GM12891 (cell line): ENCODE measurements at regions not wholly inside any gene's neighbourhood (a gene's known extent, or its start where the extent isn't known, plus 50 kb on each side); places are given as distances from the start of the nearest gene placed in this dataset.

Experiments
- DNase-seq: peaks from one replicate; pipeline ENCODE4 v3.0.0; 2011; ENCODE audit warnings: low spot score; ENCODE audit not compliant: insufficient read length
- FAIRE-seq: peaks from 2 replicates; lab custom pipeline; 2011; peaks lifted over from hg19 to GRCh38; lab: Jason Lieb, UNC
- PAX5 ChIP-seq: IDR thresholded peaks from 2 replicates; pipeline ENCODE4 v1.6.1; 2011; ENCODE audit warnings: low read length, moderate library complexity, mild to moderate bottlenecking; ENCODE audit not compliant: insufficient read depth, severe bottlenecking
- POLR2A ChIP-seq: IDR thresholded peaks from 2 replicates; pipeline ENCODE4 v1.6.1; 2011; ENCODE audit warnings: low read depth, low read length, control low read depth
- POLR2AphosphoS5 ChIP-seq: IDR thresholded peaks from 2 replicates; pipeline ENCODE4 v1.6.1; 2011; ENCODE audit warnings: low read depth, low read length, control low read depth
- POU2F2 ChIP-seq: IDR thresholded peaks from 2 replicates; pipeline ENCODE4 v1.6.1; 2011; ENCODE audit warnings: low read depth, mild to moderate bottlenecking, control low read depth, low read length, moderate library complexity
- SPI1 ChIP-seq: IDR thresholded peaks from 2 replicates; pipeline ENCODE4 v1.6.1; 2011; ENCODE audit warnings: low read depth, low read length, control low read depth
- TAF1 ChIP-seq: IDR thresholded peaks from 2 replicates; pipeline ENCODE4 v1.6.1; 2011; ENCODE audit warnings: low read depth, low read length, control low read depth

DNA sequence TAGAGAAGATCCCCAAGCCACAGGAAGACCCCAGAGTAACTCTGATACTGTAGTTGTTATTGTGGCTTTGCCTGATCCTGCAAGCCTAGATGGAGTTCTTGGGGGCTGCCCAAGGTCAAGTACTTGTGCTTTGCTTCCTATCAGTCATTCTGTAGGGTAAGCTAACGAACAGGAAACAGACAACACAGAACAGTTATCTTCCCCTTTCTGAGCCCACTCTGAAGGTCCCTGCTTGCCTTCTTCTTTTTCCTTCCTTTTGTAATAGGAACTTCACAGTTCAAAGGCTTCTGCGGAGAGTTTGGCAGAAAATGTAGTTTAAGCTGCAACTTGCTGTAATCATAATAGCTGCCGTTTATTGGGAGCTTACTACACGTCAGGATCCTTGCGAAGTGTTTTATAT is 494.1 kb upstream of the ERCC4 start:
- no peak for FAIRE-seq
- no peak for DNase-seq
- TF ChIP-seq SPI1 (no peak), POLR2A (no peak), PAX5 (no peak), TAF1 (no peak), POU2F2 (no peak), POLR2AphosphoS5 (no peak)

DNA sequence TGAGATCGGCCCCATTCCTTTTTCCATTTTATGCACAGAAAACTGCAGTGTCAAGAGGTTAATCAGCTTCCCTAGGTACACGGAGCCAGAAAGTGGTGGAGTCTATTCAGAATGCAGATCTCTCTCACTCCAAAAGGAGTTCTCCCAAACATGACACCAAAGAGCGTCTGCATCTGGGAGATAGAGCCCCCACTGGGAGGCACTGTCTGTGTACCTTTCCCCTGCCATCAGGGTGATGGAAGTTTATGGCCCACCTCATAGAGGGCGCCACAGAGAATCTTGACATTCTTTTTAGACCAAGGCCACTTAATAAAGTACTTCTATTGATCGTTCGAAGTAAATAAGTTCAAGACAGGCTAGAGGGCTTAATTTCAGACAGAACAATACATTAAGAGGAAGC is 493.7 kb upstream of the ERCC4 start:
- no peak for DNase-seq
- no peak for TF ChIP-seq POU2F2
- TF ChIP-seq SPI1 = no peak
- no peak for TF ChIP-seq TAF1
- TF ChIP-seq POLR2AphosphoS5 = no peak
- no peak for TF ChIP-seq PAX5
- TF ChIP-seq POLR2A = no peak
- no peak for FAIRE-seq

DNA sequence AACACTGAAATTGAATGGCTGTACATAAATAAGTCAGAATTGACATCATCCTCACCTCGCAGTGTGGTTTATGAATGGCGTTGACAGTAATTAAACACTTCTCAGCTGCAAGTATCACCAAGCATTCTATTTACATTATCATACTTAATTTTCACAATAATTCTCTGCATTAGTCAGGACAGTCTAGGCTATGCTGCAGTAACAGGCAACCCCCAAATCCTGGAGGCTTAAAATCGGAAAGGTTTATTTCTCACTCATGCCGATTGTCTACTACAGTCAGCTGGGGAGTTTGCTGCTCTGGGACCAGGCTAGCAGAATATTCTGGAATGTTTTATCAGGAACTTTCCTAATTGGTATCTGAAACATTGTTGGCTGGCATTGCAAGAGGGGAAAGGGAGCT is 493.2 kb upstream of the ERCC4 start:
- FAIRE-seq (no peak), DNase-seq (no peak)
- TF ChIP-seq POU2F2 (no peak), TAF1 (no peak), PAX5 (no peak), SPI1 (no peak)

DNA sequence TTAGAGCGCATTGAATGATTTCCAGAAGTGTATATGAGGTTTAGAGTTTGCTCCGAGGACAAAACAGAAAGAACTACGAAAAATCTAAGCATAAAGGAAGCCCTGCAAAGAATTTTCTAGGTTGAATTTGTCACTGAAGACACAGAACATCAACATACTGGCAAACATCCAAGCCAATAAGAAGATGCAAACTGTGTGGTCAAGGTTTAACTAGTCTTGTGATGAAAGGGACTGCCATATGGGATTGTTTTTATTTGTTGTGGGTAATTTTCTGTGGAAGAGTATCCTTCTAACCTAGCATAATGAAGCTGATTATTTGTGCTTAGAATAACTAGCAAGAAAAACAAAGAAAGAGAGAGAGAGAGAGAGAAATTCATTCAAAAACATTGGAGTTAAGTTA is 492.0 kb upstream of the ERCC4 start:
- DNase-seq = no peak
- no peak for TF ChIP-seq PAX5
- TF ChIP-seq POLR2A = no peak
- no peak for TF ChIP-seq POLR2AphosphoS5
- no peak for TF ChIP-seq TAF1
- no peak for TF ChIP-seq POU2F2
- no peak for TF ChIP-seq SPI1
- FAIRE-seq = no peak

DNA sequence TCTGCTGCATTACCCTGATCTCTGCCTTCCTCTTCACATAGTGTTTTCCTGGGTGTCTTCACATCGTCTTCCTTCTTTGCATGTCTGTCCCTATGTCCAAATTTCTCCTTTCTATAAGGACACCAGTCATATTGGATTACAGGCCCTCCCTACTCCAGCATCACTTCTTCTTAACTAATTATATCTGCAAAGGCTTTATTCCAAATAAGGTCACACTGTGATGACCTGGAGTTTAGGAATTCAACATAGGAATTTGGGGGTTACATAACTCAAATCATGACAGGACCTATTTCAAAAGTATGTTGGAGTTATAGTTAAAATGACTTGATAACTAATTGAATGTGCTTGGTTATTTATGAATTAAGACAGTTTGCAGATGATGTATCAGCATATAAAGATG is 490.5 kb upstream of the ERCC4 start:
- FAIRE-seq = peak; percentile 16
- no peak for DNase-seq
- no peak for TF ChIP-seq PAX5
- TF ChIP-seq TAF1 = no peak
- no peak for TF ChIP-seq POLR2A
- TF ChIP-seq POU2F2 = no peak
- TF ChIP-seq POLR2AphosphoS5 = no peak
- no peak for TF ChIP-seq SPI1

DNA sequence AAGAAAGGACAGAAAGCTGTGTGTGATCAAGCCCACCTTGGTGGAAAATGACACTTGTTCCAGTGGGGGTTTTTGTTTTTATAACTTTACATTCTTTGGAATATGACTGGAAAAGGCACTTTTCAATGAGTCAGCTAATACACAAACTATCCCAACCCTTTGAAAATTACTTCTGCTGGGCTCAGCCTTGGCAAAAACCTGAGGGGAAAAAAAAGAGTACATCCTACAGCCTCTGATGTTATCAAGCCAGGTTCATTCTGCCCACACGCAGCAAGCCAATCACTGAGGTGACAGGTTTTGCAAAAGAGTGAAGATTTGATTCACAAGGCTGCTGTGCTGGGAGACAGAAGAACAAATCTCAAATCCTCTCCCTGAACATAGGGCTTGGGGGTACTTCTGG is 484.5 kb upstream of the ERCC4 start:
- DNase-seq (no peak), FAIRE-seq (no peak)
- TF ChIP-seq POU2F2 = no peak
- no peak for TF ChIP-seq PAX5
- no peak for TF ChIP-seq POLR2A
- no peak for TF ChIP-seq TAF1
- TF ChIP-seq POLR2AphosphoS5 = no peak
- TF ChIP-seq SPI1 = no peak

DNA sequence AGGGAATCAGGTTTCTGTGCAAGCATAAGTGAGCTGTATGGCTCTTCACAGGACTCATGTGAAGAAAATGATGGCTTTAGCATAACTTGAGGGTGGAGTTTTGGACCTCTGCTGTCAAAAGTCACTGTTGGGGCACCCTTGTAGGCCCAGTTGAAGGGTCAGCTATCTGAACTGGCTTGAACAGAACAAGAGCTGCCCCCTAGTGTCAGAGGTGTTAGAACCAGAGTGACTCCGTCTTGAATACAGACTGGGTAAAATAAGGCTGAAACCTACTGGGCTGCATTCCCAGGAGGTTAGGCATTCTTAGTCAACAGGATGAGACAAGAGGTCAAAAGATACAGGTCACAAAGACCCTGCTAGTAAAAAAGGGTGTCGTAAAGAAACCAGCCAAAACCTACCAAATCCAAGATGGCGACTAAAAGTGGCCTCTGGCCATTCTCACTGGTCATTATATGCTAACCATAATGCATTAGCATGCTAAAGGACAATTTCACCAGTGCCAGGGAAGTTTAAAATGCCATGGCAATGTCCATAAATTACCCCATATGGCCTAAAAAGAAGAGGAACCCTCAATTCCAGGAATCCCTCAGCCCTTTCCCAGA is 484.0 kb upstream of the ERCC4 start:
- DNase-seq (no peak), FAIRE-seq (no peak)
- no peak for TF ChIP-seq POLR2AphosphoS5
- TF ChIP-seq PAX5 = no peak
- no peak for TF ChIP-seq POLR2A
- no peak for TF ChIP-seq POU2F2
- TF ChIP-seq TAF1 = no peak
- no peak for TF ChIP-seq SPI1

DNA sequence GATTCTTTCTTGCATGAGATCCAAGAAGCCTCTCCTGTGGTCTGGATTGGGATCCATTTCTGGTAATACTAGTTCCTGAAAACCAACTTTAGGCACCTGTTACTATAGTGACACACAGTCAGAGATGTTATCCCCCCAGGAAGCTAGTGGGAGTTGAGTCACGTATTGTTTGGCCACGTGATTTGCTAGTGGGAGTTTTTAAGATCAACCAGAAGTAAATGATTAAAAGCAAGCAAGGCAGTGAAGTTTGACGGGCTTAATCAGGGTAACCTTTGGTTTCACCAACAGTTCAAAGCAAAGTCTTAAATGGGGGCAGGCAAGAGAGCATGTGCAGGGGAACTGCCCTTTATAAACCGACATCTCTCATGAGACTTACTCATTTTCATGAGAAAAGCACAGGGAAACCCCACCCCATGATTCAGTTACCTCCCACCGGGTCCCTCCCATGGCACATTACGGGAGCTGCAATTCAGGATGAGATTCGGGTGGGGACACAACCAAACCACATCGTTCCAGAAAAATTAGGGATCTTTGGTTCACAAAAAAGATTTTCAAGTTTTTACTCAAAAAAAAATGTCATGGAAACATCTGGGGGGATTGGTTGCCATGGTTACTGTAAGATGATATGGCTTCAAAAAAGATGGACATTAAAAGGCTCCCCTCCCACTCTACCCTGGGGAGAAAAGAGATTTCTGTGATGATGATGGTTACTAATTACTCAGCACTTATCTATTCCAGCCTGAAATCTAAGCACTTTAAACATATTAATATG is 483.1 kb upstream of the ERCC4 start:
- TF ChIP-seq PAX5 (peak; percentile 39), POU2F2 (no peak), TAF1 (no peak), POLR2AphosphoS5 (no peak), POLR2A (no peak), SPI1 (peak; percentile 35; the same call in 1 of the 2 replicates)
- no peak for FAIRE-seq
- DNase-seq = no peak

DNA sequence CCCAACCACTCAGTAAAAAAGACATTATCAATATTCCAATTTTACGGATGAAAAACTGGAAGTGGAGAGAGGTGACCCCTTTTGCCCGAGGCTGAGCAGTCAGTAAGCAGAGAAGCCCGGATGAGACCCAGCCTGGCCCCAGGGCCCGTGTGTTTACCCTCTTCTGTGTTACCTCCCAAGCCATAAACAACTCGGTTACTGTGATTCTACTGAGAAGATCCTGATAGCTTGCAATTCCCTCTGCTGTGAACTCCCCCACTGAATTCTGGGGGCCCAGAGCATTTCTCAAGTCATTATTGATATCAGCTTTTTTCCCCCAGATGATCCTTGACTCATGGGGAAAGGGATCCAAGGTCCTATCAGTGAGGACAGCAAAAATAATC is 482.6 kb upstream of the ERCC4 start:
- TF ChIP-seq POLR2AphosphoS5 = no peak
- no peak for TF ChIP-seq SPI1
- TF ChIP-seq PAX5 = no peak
- no peak for TF ChIP-seq TAF1
- no peak for TF ChIP-seq POU2F2
- no peak for TF ChIP-seq POLR2A
- DNase-seq = no peak
- no peak for FAIRE-seq
